ENCODE measurements at regions not wholly inside any gene's neighbourhood (a gene's known extent, or its start where the extent isn't known, plus 50 kb on each side); places are given as distances from the start of the nearest gene placed in this dataset.
"Not testable (repeated sequence)": the region's sequence is repeated elsewhere in the genome, so short reads cannot be mapped to it uniquely, and the experiment has no call there.

DNA sequence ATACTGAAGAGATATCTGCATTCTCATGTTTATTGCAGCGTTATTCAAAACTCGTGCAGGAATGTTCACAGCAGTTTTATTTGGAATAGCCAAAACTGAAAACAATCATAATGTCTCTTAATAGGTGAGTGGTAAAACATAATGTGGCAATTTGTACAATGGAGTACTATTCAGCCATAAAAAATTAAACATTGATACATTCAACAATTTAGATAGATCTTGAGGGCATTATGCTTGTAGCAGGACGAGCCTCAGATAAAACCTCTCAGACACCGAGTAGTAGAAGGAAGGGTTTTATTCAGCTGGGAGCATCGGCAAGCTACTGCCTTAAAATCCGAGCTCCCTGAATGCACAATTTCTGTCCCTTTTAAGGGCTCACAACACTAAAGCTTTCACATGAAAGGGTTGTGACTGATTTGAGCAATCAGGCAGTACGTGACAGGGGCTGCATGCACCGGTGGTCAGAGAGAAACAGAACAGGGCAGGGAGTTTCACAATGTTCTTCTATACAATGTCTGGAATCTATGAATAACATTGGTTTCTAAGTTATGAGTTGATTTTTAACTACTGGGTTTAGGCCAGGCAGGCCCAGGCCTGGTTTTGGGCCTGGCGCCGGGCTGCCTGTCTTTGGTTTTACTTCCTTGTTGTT lies 195.3 kb upstream of the PRSS16 start:
- TF ChIP-seq POLR2A, CTCF (IDR thresholded peaks at IDR 0.05): not testable (repeated sequence)

Measured in uterus (tissue), 2 donors.